ENCODE measurements at regions not wholly inside any gene's neighbourhood (a gene's known extent, or its start where the extent isn't known, plus 50 kb on each side); places are given as distances from the start of the nearest gene placed in this dataset.
A peak's percentile ranks its signal among the peaks of the same experiment; 100 is the strongest.
"Not testable (repeated sequence)": the region's sequence is repeated elsewhere in the genome, so short reads cannot be mapped to it uniquely, and the experiment has no call there.

GRCh38 chr1:100597061-100597741, 59.3 kb downstream of the GPR88 start:
- peak; percentile 93 for DNase-seq (ENCODE audit: low read depth)

GRCh38 chr1:100597784-100598183, 59.8 kb downstream of the GPR88 start:
- no peak for DNase-seq (ENCODE audit: low read depth)

- DNase-seq (ENCODE audit: low read depth), result not testable (repeated sequence)
These were observed 62.4 kb downstream of the GPR88 start for GRCh38 chr1:100600377-100600776.

GRCh38 chr1:100602028-100602427, 64.1 kb downstream of the GPR88 start:
- DNase-seq (ENCODE audit: low read depth), result not testable (repeated sequence)

GRCh38 chr1:100604372-100604771, 66.4 kb downstream of the GPR88 start:
- no peak for DNase-seq (ENCODE audit: low read depth)

GRCh38 chr1:100606438-100606837, 68.5 kb downstream of the GPR88 start:
- DNase-seq (ENCODE audit: low read depth), result peak; percentile 51

GRCh38 chr1:100607628-100608240, 69.8 kb downstream of the GPR88 start:
- no peak for DNase-seq (ENCODE audit: low read depth)

- DNase-seq (ENCODE audit: low read depth), result no peak
These were observed 71.9 kb downstream of the GPR88 start for GRCh38 chr1:100609849-100610248.

GRCh38 chr1:100611086-100611485, 73.1 kb downstream of the GPR88 start:
- DNase-seq (ENCODE audit: low read depth), result no peak

- DNase-seq (ENCODE audit: low read depth), result no peak
These were observed 74.6 kb downstream of the GPR88 start for GRCh38 chr1:100612540-100612939.

GRCh38 chr1:100613817-100614559, 76.0 kb downstream of the GPR88 start:
- DNase-seq (ENCODE audit: low read depth), result no peak

- no peak for DNase-seq (ENCODE audit: low read depth)
These were observed 76.6 kb downstream of the GPR88 start for GRCh38 chr1:100614570-100614969.

- no peak for DNase-seq (ENCODE audit: low read depth)
These were observed 77.7 kb downstream of the GPR88 start for GRCh38 chr1:100615686-100616085.

- no peak for DNase-seq (ENCODE audit: low read depth)
These were observed 78.2 kb downstream of the GPR88 start for GRCh38 chr1:100616121-100616621.

GRCh38 chr1:100622037-100622436, 84.1 kb downstream of the GPR88 start:
- peak; percentile 99 for DNase-seq (ENCODE audit: low read depth)

- DNase-seq (ENCODE audit: low read depth), result no peak
These were observed 84.6 kb downstream of the GPR88 start for GRCh38 chr1:100622506-100622905.

GRCh38 chr1:100622966-100623762, 85.2 kb downstream of the GPR88 start:
- no peak for DNase-seq (ENCODE audit: low read depth)

- no peak for DNase-seq (ENCODE audit: low read depth)
These were observed 87.1 kb downstream of the GPR88 start for GRCh38 chr1:100624886-100625610.

- no peak for DNase-seq (ENCODE audit: low read depth)
These were observed 88.5 kb downstream of the GPR88 start for GRCh38 chr1:100626397-100626796.

- peak; percentile 25 for DNase-seq (ENCODE audit: low read depth)
These were observed 89.2 kb downstream of the GPR88 start for GRCh38 chr1:100627054-100627716.

Data from HT1080 (cell line).